Calu3 (cell line): ENCODE measurements at regions not wholly inside any gene's neighbourhood (a gene's known extent, or its start where the extent isn't known, plus 50 kb on each side); places are given as distances from the start of the nearest gene placed in this dataset.

Experiments used
- BruUV-seq: library from RNA; stranded (reverse); fragments of 400-500 nt; replicated peaks from 2 replicates; lab custom pipeline; 2021; lab: Mats Ljungman, UMichigan
- CTCF ChIA-PET: fragments of 300-600 bp; sonication (Branson Sonifier 250); formaldehyde crosslinking; loops from one replicate; lab custom pipeline; 2022; ENCODE audit warnings: antibody characterized with exemption; lab: Charles Lee
- DNase-seq: peaks from one replicate; pipeline ENCODE4 v3.0.0; 2022
- H3K27ac Mint-ChIP-seq: one replicate; pipeline ENCODE4 v1.8.0; 2022; ENCODE audit warnings: mixed read lengths; ENCODE audit not compliant: unreplicated experiment
- H3K27me3 Mint-ChIP-seq: one replicate; pipeline ENCODE4 v1.8.0; 2022; ENCODE audit warnings: mixed read lengths; ENCODE audit not compliant: unreplicated experiment
- H3K36me3 Mint-ChIP-seq: one replicate; pipeline ENCODE4 v1.8.0; 2022; ENCODE audit warnings: mild to moderate bottlenecking, moderate library complexity, mixed read lengths; ENCODE audit not compliant: insufficient read depth, unreplicated experiment
- H3K4me1 Mint-ChIP-seq: one replicate; pipeline ENCODE4 v1.8.0; 2022; ENCODE audit warnings: mild to moderate bottlenecking, low read depth, mixed read lengths; ENCODE audit not compliant: unreplicated experiment
- H3K4me3 Mint-ChIP-seq: one replicate; pipeline ENCODE4 v1.8.0; 2022; ENCODE audit warnings: mild to moderate bottlenecking, low read depth, moderate library complexity, mixed read lengths; ENCODE audit not compliant: unreplicated experiment
- H3K9me3 Mint-ChIP-seq: one replicate; pipeline ENCODE4 v1.8.0; 2022; ENCODE audit warnings: low read depth, mixed read lengths; ENCODE audit not compliant: unreplicated experiment
- intact Hi-C: fragments of 100-400 bp; cut with micrococcal nuclease; formaldehyde crosslinking; loops from one replicate; pipeline ENCODE4 v1.10.0; 2022; ENCODE audit not compliant: unreplicated experiment
- TF ChIP-seq, protein P1 (sequence below): fragments of 200-600 bp; IDR thresholded peaks from one replicate; pipeline ENCODE4 v1.8.0; 2022; ENCODE audit warnings: antibody characterized with exemption; ENCODE audit not compliant: unreplicated experiment

DNA sequence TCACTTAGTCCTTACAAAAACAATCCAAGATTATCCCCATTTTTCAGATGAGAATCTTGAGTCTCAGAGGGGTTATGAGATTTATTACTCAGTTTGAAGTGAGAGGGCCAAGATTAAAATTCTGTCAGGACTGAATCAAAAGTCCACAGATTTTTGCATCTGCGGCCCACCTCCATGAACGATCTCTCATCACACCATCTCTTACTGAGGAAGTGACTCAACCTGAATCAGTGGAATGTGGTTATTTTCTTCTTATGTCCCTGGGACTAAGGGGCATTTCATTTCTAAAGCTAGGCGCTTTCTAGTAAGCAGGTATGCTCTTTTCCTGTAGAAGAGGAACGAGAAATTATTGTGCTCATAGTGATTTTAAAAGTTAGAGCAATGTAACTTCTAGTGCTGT lies 360.3 kb upstream of the SPHKAP start:
- TF ChIP-seq, protein P1, sequence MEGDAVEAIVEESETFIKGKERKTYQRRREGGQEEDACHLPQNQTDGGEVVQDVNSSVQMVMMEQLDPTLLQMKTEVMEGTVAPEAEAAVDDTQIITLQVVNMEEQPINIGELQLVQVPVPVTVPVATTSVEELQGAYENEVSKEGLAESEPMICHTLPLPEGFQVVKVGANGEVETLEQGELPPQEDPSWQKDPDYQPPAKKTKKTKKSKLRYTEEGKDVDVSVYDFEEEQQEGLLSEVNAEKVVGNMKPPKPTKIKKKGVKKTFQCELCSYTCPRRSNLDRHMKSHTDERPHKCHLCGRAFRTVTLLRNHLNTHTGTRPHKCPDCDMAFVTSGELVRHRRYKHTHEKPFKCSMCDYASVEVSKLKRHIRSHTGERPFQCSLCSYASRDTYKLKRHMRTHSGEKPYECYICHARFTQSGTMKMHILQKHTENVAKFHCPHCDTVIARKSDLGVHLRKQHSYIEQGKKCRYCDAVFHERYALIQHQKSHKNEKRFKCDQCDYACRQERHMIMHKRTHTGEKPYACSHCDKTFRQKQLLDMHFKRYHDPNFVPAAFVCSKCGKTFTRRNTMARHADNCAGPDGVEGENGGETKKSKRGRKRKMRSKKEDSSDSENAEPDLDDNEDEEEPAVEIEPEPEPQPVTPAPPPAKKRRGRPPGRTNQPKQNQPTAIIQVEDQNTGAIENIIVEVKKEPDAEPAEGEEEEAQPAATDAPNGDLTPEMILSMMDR, result no peak
- Mint-ChIP-seq H3K27me3 (no peaks in the 10 kb centered on the region), H3K4me1 (no peaks in the 10 kb centered on the region), H3K4me3 (no peak overlapping the region), H3K9me3 (peaks cover 12% of the 10 kb centered on the region), H3K27ac (no peak overlapping the region), H3K36me3 (no peaks in the 10 kb centered on the region)
- BruUV-seq, result no TSS peak
- CTCF ChIA-PET, result no interaction called here
- no peak for DNase-seq
- intact Hi-C loops, result no loop called here

DNA sequence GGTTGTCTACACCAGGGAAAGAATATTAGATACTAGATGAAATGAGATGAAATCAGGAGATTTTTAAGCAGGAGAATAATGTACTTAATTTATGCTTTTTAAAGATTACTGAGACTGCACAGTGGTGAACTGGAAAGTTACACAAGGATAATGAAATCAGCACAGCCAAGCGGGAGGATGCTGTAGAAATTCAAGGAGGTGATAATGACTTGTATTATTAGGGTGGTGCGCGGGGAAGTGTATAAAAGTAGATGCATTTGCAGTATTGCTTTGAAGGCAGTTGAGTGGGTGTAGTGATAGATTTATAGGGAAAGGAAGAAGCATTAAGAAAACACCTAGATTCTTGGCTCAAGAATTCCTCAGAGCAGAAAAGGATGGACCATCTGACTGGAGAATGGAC lies 359.5 kb upstream of the SPHKAP start:
- no peaks in the 10 kb centered on the region for H3K4me1 Mint-ChIP-seq
- no peak overlapping the region for H3K27ac Mint-ChIP-seq
- CTCF ChIA-PET, result no interaction called here
- intact Hi-C loops, result no loop called here
- BruUV-seq, result no TSS peak
- H3K4me3 Mint-ChIP-seq, result no peak overlapping the region
- DNase-seq, result no peak
- H3K27me3 Mint-ChIP-seq, result no peaks in the 10 kb centered on the region
- H3K36me3 Mint-ChIP-seq, result no peaks in the 10 kb centered on the region
- TF ChIP-seq, protein P1, result no peak
- peaks cover 11% of the 10 kb centered on the region for H3K9me3 Mint-ChIP-seq

DNA sequence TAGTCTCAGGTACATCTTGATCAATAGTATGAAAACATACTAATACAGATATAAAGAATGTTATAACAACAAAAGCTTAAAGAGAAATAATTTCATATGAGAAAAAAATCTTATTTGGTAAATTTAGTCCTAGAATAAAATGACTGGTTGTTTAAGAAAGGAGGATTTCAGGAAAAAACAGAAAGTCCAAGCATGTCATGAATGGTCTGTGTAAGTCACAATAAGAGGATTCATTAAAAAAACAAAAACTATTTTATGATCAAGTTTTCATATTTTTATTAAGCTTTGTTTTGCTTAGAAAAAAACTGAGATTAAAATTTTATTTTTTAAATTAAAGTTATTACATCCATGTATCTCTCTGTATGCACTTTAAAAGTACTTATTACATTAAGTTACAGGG lies 353.9 kb upstream of the SPHKAP start:
- CTCF ChIA-PET, result no interaction called here
- TF ChIP-seq, protein P1, result no peak
- intact Hi-C loops, result no loop called here
- no peaks in the 10 kb centered on the region for H3K36me3 Mint-ChIP-seq
- BruUV-seq, result no TSS peak
- no peak for DNase-seq
- peaks cover 4% of the 10 kb centered on the region for H3K9me3 Mint-ChIP-seq
- H3K27me3 Mint-ChIP-seq, result no peaks in the 10 kb centered on the region
- H3K4me1 Mint-ChIP-seq, result no peaks in the 10 kb centered on the region
- H3K27ac Mint-ChIP-seq, result no peak overlapping the region
- H3K4me3 Mint-ChIP-seq, result no peak overlapping the region

DNA sequence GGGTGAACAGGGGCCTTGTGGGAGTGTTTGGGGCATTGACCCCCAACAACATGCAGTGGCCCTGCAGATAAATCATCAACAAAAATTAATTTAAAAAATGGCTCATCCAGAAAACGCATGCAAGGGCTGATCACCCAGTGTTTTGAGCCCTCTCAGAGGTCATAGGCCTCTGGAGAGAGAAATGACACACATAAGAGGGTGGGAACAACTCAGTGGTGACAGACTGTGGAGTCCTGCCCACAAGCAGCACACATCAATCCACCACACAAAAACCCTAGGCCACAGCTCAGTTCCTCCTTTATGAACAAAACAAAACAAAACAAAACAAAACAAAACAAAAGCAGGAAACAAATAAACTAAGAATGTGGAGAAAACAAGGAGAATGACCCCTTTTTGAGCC lies 351.7 kb upstream of the SPHKAP start:
- no peak for DNase-seq
- H3K36me3 Mint-ChIP-seq, result no peaks in the 10 kb centered on the region
- TF ChIP-seq, protein P1, result no peak
- CTCF ChIA-PET, result no interaction called here
- no peak overlapping the region for H3K4me3 Mint-ChIP-seq
- no TSS peak for BruUV-seq
- intact Hi-C loops, result no loop called here
- no peaks in the 10 kb centered on the region for H3K4me1 Mint-ChIP-seq
- no peak overlapping the region for H3K27ac Mint-ChIP-seq
- no peaks in the 10 kb centered on the region for H3K27me3 Mint-ChIP-seq
- H3K9me3 Mint-ChIP-seq, result peaks cover 6% of the 10 kb centered on the region

DNA sequence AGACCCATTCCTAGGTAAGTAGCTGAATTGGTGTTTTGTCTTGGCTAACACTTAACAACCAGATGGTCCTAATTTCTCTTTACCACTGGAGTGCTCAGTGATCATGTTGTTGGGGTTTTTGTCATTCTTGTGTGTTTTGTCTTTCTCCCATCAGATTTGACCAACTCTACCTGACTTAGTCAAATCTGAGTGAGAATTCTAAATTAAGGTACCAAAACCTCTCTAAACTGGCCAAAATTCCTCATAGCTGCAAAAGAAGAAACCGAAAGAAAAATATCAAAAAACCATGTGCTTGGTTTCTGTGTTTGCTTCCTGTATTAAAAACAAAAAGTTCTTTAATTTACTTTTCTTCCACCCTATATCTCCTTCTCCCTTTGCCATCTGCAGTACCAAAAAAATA lies 350.7 kb upstream of the SPHKAP start:
- BruUV-seq, result no TSS peak
- Mint-ChIP-seq H3K36me3 (no peaks in the 10 kb centered on the region), H3K4me1 (no peaks in the 10 kb centered on the region), H3K9me3 (peaks cover 2% of the 10 kb centered on the region), H3K27me3 (no peaks in the 10 kb centered on the region), H3K4me3 (no peak overlapping the region), H3K27ac (no peak overlapping the region)
- DNase-seq, result no peak
- TF ChIP-seq, protein P1, result no peak
- intact Hi-C loops, result no loop called here
- CTCF ChIA-PET, result no interaction called here
